Ectodermal cell (in vitro differentiated cells): ENCODE measurements at regions not wholly inside any gene's neighbourhood (a gene's known extent, or its start where the extent isn't known, plus 50 kb on each side); places are given as distances from the start of the nearest gene placed in this dataset.
"Not testable (repeated sequence)": the region's sequence is repeated elsewhere in the genome, so short reads cannot be mapped to it uniquely, and the experiment has no call there.

Experiments
- H3K27ac ChIP-seq: 2 replicates; pipeline ENCODE4 v1.7.0; 2013; ENCODE audit warnings: mild to moderate bottlenecking, low read depth, low read length; ENCODE audit not compliant: insufficient read depth, poor library complexity, severe bottlenecking
- H3K27me3 ChIP-seq: 2 replicates; pipeline ENCODE4 v1.7.0; 2013; ENCODE audit warnings: mild to moderate bottlenecking, low read length; ENCODE audit not compliant: insufficient read depth, control insufficient read depth, poor library complexity, severe bottlenecking
- H3K36me3 ChIP-seq: one replicate; pipeline ENCODE4 v1.7.0; 2013; ENCODE audit warnings: low read length; ENCODE audit not compliant: control insufficient read depth, insufficient read depth
- H3K4me1 ChIP-seq: one replicate; pipeline ENCODE4 v1.7.0; 2013; ENCODE audit warnings: low read length; ENCODE audit not compliant: control insufficient read depth, insufficient read depth
- H3K4me3 ChIP-seq: 2 replicates; pipeline ENCODE4 v1.7.0; 2013; ENCODE audit warnings: low read depth, low read length, control low read depth; ENCODE audit not compliant: insufficient read depth
- H3K9me3 ChIP-seq: 2 replicates; pipeline ENCODE4 v1.7.0; 2013; ENCODE audit warnings: mild to moderate bottlenecking, low read length, moderate library complexity; ENCODE audit not compliant: control insufficient read depth
- WGBS, 2 experiments: methylation state at CpG; one replicate each; pipeline ENCODE4 v1.1.7; 2013; ENCODE audit warnings: missing lambda C conversion rate in 2 of 2; 5-methylcytosine and 5-hydroxymethylcytosine counted together

DNA sequence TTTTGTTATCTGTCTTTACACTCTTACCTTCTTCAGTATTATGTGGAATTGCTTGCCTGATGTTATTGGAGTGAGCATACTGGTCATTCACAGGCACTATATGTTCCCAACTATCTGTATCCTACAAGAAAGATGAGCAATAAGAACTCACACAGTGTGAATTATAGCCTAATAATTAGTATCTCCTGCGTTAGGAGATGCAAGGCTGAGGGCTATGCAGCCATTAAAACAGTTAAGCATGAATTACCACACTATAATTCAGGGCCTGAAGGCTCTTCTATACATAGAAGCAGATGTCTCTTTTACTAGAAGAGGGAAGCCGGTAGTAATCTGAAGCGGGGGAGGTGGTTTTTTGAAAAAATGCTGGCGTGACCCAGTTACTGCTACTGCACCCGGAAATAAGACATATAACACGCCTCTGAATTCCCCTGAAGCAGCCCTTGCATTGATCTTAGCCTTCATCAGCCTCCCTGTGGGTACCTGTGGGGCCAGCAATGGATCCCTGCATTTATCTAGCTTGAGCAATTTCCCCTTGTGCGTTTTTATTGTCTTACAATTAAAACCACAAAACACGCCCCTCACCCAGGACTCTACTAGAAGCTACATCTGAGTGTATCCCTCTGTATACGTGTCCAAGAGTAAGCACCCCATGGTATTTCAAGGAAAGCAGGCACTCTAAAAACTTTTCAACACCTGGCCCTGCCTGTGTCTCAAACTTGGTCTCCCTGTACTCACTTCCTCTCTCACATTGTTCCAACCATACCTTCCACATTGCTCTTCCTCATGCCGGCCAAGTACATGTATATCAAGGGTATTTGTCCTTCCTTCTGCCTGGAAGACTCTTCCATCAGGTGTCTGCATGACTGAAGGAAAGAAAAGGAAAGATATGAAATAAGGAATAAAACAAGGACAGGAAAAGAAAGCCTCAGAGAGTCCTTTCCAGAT is 210.9 kb upstream of the ARID2 start:
- 90 to 92% methylated on average over 10 of the region's 10 CpGs for WGBS, 2 experiments
- Histone ChIP-seq H3K27me3 (no peaks in the 10 kb centered on the region), H3K4me3 (no peak overlapping the region), H3K9me3 (no peaks in the 10 kb centered on the region), H3K27ac (no peak overlapping the region), H3K4me1 (no peaks in the 10 kb centered on the region), H3K36me3 (no peaks in the 10 kb centered on the region)

DNA sequence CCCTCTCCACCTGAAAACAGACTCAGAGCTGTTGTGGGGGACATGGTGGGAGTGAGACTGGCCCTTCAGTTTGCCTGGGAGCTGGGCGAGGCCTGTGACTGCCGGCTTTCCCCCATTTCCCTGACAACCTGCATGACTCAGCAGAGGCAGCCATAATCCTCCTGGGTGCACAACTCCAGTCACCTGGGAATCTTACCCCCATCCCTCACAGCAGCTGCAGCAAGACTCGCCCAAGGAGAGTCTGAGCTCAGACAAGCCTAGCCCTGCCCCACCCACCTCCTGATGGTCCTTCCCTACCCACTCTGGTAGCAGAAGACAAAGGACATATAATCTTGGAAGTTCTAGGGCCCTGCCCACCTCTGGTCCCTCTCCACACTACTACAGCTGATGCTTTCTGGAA is 207.3 kb upstream of the ARID2 start:
- H3K27ac ChIP-seq = no peak overlapping the region
- H3K36me3 ChIP-seq = no peaks in the 10 kb centered on the region
- H3K4me1 ChIP-seq = no peaks in the 10 kb centered on the region
- H3K4me3 ChIP-seq = no peak overlapping the region
- no peaks in the 10 kb centered on the region for H3K9me3 ChIP-seq
- 88 to 89% methylated on average over 3 of the region's 3 CpGs for WGBS, 2 experiments
- no peaks in the 10 kb centered on the region for H3K27me3 ChIP-seq

DNA sequence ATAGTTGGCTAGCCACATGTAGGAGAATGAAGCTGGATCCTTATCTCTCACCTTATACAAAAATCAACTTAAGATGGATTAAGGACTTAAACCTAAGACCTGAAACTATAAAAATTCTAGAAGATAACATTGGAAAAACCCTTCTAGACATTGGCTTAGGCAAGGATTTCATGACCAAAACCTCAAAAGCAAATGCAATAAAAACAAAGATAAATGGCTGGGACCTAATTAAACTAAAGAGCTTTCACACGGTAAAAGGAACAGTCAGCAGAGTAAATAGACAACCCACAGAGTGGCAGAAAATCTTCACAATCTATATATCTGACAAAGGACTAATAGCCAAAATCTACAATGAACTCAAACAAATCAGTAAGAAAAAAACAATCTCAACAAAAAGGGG is 202.7 kb upstream of the ARID2 start:
- not testable (repeated sequence) for H3K4me1 ChIP-seq, H3K27me3 ChIP-seq, H3K4me3 ChIP-seq, H3K9me3 ChIP-seq, H3K27ac ChIP-seq, H3K36me3 ChIP-seq
- WGBS, 2 experiments = 85 to 89% methylated on average over 1 of the region's 1 CpG

DNA sequence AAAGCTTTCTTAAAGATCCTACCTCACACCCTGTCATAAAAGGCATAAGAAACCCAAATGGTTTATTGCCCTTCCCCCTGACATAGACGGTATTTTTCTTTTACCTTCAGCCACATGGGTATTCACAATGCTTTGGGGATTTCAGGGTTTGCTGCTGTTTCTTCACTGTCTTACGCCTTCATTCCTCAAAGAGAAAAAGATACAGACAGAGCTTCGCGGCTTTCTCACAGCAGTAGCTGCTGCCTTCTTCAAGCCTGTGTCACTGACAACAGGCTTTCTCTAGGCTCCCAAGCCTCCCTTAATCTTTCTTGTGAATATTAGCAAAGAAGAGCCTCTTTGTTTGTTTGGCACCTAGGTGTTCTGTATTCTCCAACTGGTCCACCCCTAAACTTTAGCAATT is 197.4 kb upstream of the ARID2 start:
- no peaks in the 10 kb centered on the region for H3K9me3 ChIP-seq
- 32 to 49% methylated on average over 4 of the region's 4 CpGs for WGBS, 2 experiments
- H3K27me3 ChIP-seq = no peaks in the 10 kb centered on the region
- peak overlapping the region; percentile 52 for H3K27ac ChIP-seq
- peaks cover 7% of the 10 kb centered on the region for H3K4me1 ChIP-seq
- no peaks in the 10 kb centered on the region for H3K36me3 ChIP-seq
- no peak overlapping the region for H3K4me3 ChIP-seq

DNA sequence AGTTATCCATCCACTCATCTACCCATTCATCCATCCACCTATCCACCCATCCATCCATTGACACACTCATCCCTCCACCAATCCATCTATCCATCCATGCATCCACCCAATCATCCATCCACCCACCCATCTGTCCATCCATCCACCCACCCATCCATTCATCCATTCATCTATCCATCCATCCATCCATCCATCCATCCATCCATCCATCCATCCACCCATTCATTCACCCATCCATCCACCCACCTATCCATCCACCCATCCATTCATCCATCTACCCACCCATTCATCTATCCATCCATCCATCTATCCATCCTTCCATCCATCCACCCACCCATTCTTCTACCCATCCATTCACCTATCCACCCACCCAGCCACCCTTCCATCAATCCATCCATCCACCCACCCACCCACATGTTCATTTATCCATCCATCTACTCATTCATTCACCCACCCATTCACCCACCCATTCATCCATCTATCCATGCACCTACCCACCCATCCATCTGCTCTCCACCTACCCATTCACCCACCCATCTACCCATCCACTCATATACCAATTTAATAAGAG is 193.8 kb upstream of the ARID2 start:
- H3K27ac ChIP-seq = no peak overlapping the region
- peaks cover 7% of the 10 kb centered on the region for H3K4me1 ChIP-seq
- H3K27me3 ChIP-seq = no peaks in the 10 kb centered on the region
- no peak overlapping the region for H3K4me3 ChIP-seq
- no peaks in the 10 kb centered on the region for H3K9me3 ChIP-seq
- no peaks in the 10 kb centered on the region for H3K36me3 ChIP-seq

DNA sequence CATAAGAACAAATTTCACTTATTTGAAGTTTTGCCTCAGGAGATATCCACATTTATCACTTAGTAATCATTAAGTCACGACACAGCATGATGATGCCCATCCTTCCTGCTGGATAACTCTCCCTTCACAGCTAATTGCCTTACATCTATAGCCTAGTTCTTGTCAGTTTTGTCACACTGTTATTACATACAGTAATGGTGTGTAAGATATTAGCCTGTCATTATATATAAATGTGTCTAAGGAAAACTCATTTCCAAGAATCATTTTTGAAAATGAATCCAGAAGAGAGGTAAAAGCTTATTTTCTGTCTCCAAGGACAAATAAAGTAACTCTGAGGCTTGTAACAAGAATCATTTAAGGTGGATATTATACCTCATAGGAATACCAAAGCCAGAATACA is 193.2 kb upstream of the ARID2 start:
- H3K27ac ChIP-seq = no peak overlapping the region
- WGBS, 2 experiments = 81 to 87% methylated on average over 1 of the region's 1 CpG
- H3K4me1 ChIP-seq = peaks cover 7% of the 10 kb centered on the region
- H3K27me3 ChIP-seq = no peaks in the 10 kb centered on the region
- H3K9me3 ChIP-seq = no peaks in the 10 kb centered on the region
- no peaks in the 10 kb centered on the region for H3K36me3 ChIP-seq
- no peak overlapping the region for H3K4me3 ChIP-seq

DNA sequence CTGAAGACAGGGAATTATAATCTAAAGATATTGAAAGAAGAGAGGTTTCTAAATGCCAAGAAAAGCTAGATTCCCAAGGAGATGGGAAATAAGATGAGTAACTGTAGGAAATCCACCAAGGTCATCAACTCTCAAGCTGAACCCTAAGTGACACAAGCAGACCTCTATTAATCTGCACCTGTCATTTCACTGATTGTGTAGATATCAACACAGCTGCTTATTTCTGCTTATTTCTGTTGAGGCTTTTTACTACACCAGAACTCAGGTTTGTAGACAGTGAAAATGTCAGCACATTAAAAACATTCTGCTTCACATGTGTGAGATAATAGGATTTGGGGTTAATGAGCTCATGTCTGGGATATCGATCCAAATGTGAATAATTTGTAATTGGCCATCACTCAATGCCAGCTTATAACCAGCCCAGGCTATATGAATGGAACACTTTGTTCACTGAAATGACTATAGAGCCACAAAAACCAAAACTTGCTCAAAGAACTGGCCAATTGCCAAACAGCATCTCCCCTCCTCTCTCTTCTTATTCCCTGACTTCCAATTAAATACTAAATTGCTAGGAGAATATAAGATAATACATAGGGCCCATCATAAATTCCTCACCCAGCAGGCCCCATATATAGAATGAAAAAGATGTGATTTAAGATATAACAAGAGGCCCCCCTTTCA is 188.7 kb upstream of the ARID2 start:
- Histone ChIP-seq H3K4me1 (no peaks in the 10 kb centered on the region), H3K27ac (no peak overlapping the region), H3K27me3 (no peaks in the 10 kb centered on the region), H3K36me3 (no peaks in the 10 kb centered on the region), H3K9me3 (no peaks in the 10 kb centered on the region), H3K4me3 (no peak overlapping the region)
- 91 to 100% methylated on average over 1 of the region's 1 CpG for WGBS, 2 experiments

DNA sequence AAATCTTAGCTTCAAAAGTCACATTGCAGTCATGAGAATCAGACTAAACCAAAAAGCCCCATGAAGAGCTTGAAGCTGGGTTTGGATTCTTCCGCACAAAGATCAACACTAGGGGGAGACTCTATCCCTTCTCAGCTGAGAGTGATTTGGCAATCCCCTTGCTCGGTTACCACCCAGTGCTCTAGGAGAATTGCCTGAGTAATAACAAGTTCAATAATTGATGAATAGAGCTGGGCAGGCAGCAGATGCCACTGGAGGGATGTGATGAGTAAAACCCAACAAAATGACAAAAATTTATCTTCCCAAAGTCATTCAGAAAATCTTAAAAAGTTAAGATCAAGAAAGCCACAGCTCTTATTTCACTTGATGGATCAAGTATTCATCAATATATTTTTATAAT is 185.6 kb upstream of the ARID2 start:
- H3K9me3 ChIP-seq = no peaks in the 10 kb centered on the region
- no peaks in the 10 kb centered on the region for H3K4me1 ChIP-seq
- H3K4me3 ChIP-seq = no peak overlapping the region
- no peak overlapping the region for H3K27ac ChIP-seq
- WGBS, 2 experiments = 0 to 7% methylated on average over 2 of the region's 2 CpGs
- H3K27me3 ChIP-seq = no peaks in the 10 kb centered on the region
- no peaks in the 10 kb centered on the region for H3K36me3 ChIP-seq

DNA sequence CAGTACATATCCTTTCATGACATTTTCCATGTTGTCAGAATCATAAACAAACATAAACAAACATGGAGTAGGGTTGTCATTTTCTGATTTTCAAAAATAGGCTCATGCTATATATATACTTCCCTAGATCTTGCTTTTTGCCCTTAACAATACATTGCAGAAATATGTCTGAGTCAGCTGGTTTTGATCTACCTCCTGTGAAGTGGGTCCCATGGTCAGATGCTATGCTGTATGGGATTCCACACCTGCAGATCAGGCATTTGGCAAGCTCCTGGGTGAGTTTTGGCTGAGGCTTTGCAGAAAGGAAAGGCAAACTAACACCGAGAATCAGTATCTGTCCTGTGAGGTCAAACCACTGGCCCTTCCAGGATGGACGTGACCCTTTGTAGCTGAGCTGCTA is 183.0 kb upstream of the ARID2 start:
- WGBS, 2 experiments = 91 to 99% methylated on average over 2 of the region's 2 CpGs
- H3K4me1 ChIP-seq = no peaks in the 10 kb centered on the region
- no peaks in the 10 kb centered on the region for H3K36me3 ChIP-seq
- no peaks in the 10 kb centered on the region for H3K27me3 ChIP-seq
- no peak overlapping the region for H3K27ac ChIP-seq
- no peaks in the 10 kb centered on the region for H3K9me3 ChIP-seq
- H3K4me3 ChIP-seq = no peak overlapping the region

DNA sequence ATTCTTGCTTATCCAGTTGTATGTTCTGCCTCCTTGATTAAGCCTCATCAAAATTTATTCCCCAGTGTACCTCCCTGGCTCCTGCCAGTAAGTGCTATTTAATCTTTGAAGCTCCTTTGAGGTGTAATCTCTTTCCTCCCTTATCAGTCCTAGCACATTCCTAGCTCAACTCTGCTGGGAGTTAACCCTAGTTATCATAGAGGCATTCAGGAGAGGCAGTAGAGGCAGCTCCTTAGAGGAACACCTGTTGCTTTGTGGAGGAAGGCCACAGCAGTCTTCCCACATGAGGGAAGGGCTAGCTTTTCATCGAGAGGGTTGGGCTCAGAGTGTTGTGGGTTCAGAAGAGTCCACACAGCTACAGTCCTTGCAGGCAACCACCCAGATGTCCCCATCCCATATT is 182.4 kb upstream of the ARID2 start:
- H3K36me3 ChIP-seq = no peaks in the 10 kb centered on the region
- 92% methylated on average over 1 of the region's 1 CpG for WGBS, 2 experiments
- no peaks in the 10 kb centered on the region for H3K4me1 ChIP-seq
- no peaks in the 10 kb centered on the region for H3K27me3 ChIP-seq
- no peaks in the 10 kb centered on the region for H3K9me3 ChIP-seq
- no peak overlapping the region for H3K27ac ChIP-seq
- H3K4me3 ChIP-seq = no peak overlapping the region
